B cell (primary cell): ENCODE measurements at regions not wholly inside any gene's neighbourhood (a gene's known extent, or its start where the extent isn't known, plus 50 kb on each side); places are given as distances from the start of the nearest gene placed in this dataset.

Source experiments
- ATAC-seq: fragments of 200-7000 bp; cut with Tn5 transposase; one replicate; pipeline ENCODE4 v1.10.0; 2021; ENCODE audit warnings: low read depth, mild to moderate bottlenecking, moderate number of reproducible peaks, moderate library complexity
- CTCF ChIA-PET: fragments of 350-600 bp; sonication (Branson Sonifier 250); formaldehyde crosslinking; loops from one replicate; lab custom pipeline; 2021; ENCODE audit warnings: antibody characterized with exemption, inconsistent platforms; lab: Charles Lee
- POLR2A ChIA-PET: fragments of 350-600 bp; sonication (Branson Sonifier 250); formaldehyde crosslinking; loops from one replicate; lab custom pipeline; 2021; ENCODE audit warnings: antibody characterized with exemption; lab: Charles Lee
- DNase-seq: peaks from one replicate; pipeline ENCODE4 v3.0.0; 2013
- H2AFZ ChIP-seq: 2 replicates; pipeline ENCODE4 v1.6.1; 2012; ENCODE audit warnings: mild to moderate bottlenecking, low read depth, low read length; ENCODE audit not compliant: insufficient read depth, poor library complexity, severe bottlenecking
- H3K27ac ChIP-seq, 2 donors: 1 replicate in 1 of 2; 2 replicates in 1 of 2; pipeline ENCODE4 v1.5.1; 2012 to 2013; ENCODE audit warnings: low read length in 2 of 2, mild to moderate bottlenecking in 2 of 2, moderate library complexity in 1 of 2
- H3K27me3 ChIP-seq, 4 experiments: fragments of 200-600 bp in 1 of 4; sonication (generic) in 1 of 4; replicated peaks in 1 of 4; 1 replicate in 2 of 4; 2 replicates in 2 of 4; pipeline versions ENCODE4 v1.6.1 to v1.7.0; 2013 to 2016; ENCODE audit warnings: low read length in 3 of 4, mild to moderate bottlenecking in 2 of 4, mixed read lengths in 1 of 4, moderate library complexity in 1 of 4; ENCODE audit not compliant: insufficient read depth in 4 of 4, control insufficient read depth in 3 of 4; ENCODE audit errors: control extremely low read depth in 1 of 4
- H3K36me3 ChIP-seq, 2 experiments: replicated peaks in 1 of 2; 1 replicate in 1 of 2; 2 replicates in 1 of 2; pipeline versions ENCODE4 v1.6.1 to v1.7.1; 2013; ENCODE audit warnings: low read length in 1 of 2; ENCODE audit not compliant: insufficient read depth in 2 of 2, control insufficient read depth in 1 of 2; ENCODE audit errors: control extremely low read depth in 1 of 2, extremely low read depth in 1 of 2
- H3K4me1 ChIP-seq, 2 donors: fragments of 200-600 bp in 1 of 2; sonication (generic) in 1 of 2; 1 replicate in 1 of 2; 2 replicates in 1 of 2; pipeline versions ENCODE4 v1.5.1 to v1.6.1; 2013 to 2017; ENCODE audit warnings: low read length in 2 of 2; ENCODE audit not compliant: control insufficient read depth in 2 of 2, insufficient read depth in 2 of 2
- H3K4me2 ChIP-seq: replicated peaks from 2 replicates; pipeline ENCODE3; 2012; ENCODE audit warnings: mild to moderate bottlenecking, low read depth, low read length; ENCODE audit not compliant: poor library complexity, severe bottlenecking
- H3K4me3 ChIP-seq, 5 experiments: fragments of 200-600 bp in 1 of 5; sonication (generic) in 1 of 5; 1 replicate in 3 of 5; 2 replicates in 2 of 5; pipeline versions ENCODE4 v1.5.1 to v1.7.0; 2011 to 2016; ENCODE audit warnings: low read length in 4 of 5, mild to moderate bottlenecking in 4 of 5, low read depth in 2 of 5, control low read depth in 1 of 5, moderate library complexity in 1 of 5; ENCODE audit not compliant: insufficient read depth in 1 of 5; ENCODE audit errors: control extremely low read depth in 1 of 5, extremely low read depth in 1 of 5
- H3K79me2 ChIP-seq: fragments of 200-600 bp; sonication (generic); one replicate; pipeline ENCODE4 v1.6.0; 2016; ENCODE audit warnings: low read length; ENCODE audit not compliant: control insufficient read depth, insufficient read depth
- H3K9ac ChIP-seq: fragments of 200-600 bp; sonication (generic); 2 replicates; pipeline ENCODE4 v1.6.1; 2017; ENCODE audit warnings: mild to moderate bottlenecking, low read length, moderate library complexity
- H3K9me3 ChIP-seq, 3 donors: one replicate each; pipeline versions ENCODE4 v1.6.1 to v1.7.1; 2013; ENCODE audit warnings: low read length in 2 of 3; ENCODE audit not compliant: control insufficient read depth in 2 of 3, insufficient read depth in 1 of 3; ENCODE audit errors: control extremely low read depth in 1 of 3
- H4K20me1 ChIP-seq: 2 replicates; pipeline ENCODE4 v1.6.0; 2012; ENCODE audit warnings: mild to moderate bottlenecking, low read length; ENCODE audit not compliant: insufficient read depth, control insufficient read depth, poor library complexity, severe bottlenecking
- H3K27ac Mint-ChIP-seq: one replicate; pipeline ENCODE4 v1.8.0; 2021; ENCODE audit warnings: mixed read lengths
- H3K27me3 Mint-ChIP-seq: one replicate; pipeline ENCODE4 v1.8.0; 2021; ENCODE audit warnings: mixed read lengths
- H3K4me1 Mint-ChIP-seq: one replicate; pipeline ENCODE4 v1.8.0; 2021; ENCODE audit warnings: mixed read lengths
- H3K4me3 Mint-ChIP-seq: one replicate; pipeline ENCODE4 v1.8.0; 2021; ENCODE audit warnings: mixed read lengths
- H3K9me3 Mint-ChIP-seq: one replicate; pipeline ENCODE4 v1.8.0; 2022; ENCODE audit warnings: mixed read lengths; ENCODE audit not compliant: insufficient read depth
- CTCF ChIP-seq: fragments of 200-600 bp; IDR thresholded peaks from one replicate; pipeline ENCODE4 v1.8.0; 2022; ENCODE audit warnings: antibody characterized with exemption, mild to moderate bottlenecking
- EZH2 ChIP-seq: IDR thresholded peaks from 2 replicates; pipeline ENCODE4 v1.6.1; 2012; ENCODE audit warnings: borderline replicate concordance, low read depth, mild to moderate bottlenecking, moderate library complexity, low read length; ENCODE audit not compliant: insufficient read depth, poor library complexity, severe bottlenecking
- WGBS: methylation state at CpG from one replicate; pipeline ENCODE4 v1.1.5; 2013; ENCODE audit warnings: missing lambda C conversion rate; ENCODE audit not compliant: insufficient coverage; 5-methylcytosine and 5-hydroxymethylcytosine counted together
- intact Hi-C: fragments of 100-400 bp; cut with micrococcal nuclease; formaldehyde crosslinking; loops from one replicate; pipeline ENCODE4 v1.10.0; 2022

- Histone ChIP-seq H3K79me2 (no peaks in the 10 kb centered on the region), H3K27me3 (peaks cover 0 to 4% (median 2%) of the 10 kb centered on the region in 4 experiments), H3K4me2 (no peak overlapping the region), H3K4me1 (no peaks in the 10 kb centered on the region), H2AFZ (no peak overlapping the region), H4K20me1 (no peaks in the 10 kb centered on the region), H3K9me3 (peaks cover 0 to 9% (median 3%) of the 10 kb centered on the region in 3 donors), H3K27ac (no peak overlapping the region), H3K4me3 (no peak overlapping the region), H3K9ac (no peak overlapping the region), H3K36me3 (no peaks in the 10 kb centered on the region)
- intact Hi-C loops = no loop called here
- ATAC-seq = no peak
- Mint-ChIP-seq H3K4me3 (no peak overlapping the region), H3K27me3 (peaks cover 37% of the 10 kb centered on the region), H3K4me1 (no peaks in the 10 kb centered on the region), H3K27ac (no peak overlapping the region), H3K9me3 (no peaks in the 10 kb centered on the region)
- ChIA-PET POLR2A (no interaction called here), CTCF (interaction anchor here (1.2 kb wide), 1 partner anchor 836 kb away, joined by 3 read pairs; no protein-coding TSS in a partner anchor)
- no peak for DNase-seq
- TF ChIP-seq CTCF (no peak), EZH2 (no peak)
- WGBS = 96% methylated on average over 2 of the region's 4 CpGs
Observed at GRCh38 chr3:70899816-70900215, 587.4 kb upstream of the MDFIC2 start.

DNA sequence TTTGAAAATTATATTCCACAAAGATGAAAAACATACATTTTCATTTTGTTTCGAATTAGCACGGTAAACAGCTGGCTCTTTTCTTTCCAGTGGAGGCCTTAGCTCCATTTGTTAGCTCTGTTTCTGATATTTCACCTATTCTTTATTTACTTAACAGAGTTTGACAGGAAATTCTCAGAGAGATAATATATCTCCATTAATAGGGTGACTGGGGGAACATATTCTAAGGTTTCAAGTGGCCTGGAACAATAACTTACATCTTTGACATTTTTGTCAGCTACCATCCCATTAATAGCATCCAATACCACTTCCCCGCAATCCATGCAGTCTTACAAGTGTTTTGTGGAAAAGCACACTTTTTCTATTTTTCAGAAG, 577.6 kb upstream of the MDFIC2 start:
- no peak overlapping the region for H3K27ac ChIP-seq
- H3K4me3 ChIP-seq = no peak overlapping the region
- no peaks in the 10 kb centered on the region for H3K79me2 ChIP-seq
- no CpG with 5 or more reads among the region's 3 CpGs for WGBS
- ChIA-PET CTCF (no interaction called here), POLR2A (no interaction called here)
- DNase-seq (no peak), ATAC-seq (no peak)
- H3K27me3 Mint-ChIP-seq = no peaks in the 10 kb centered on the region
- no peak for TF ChIP-seq EZH2
- TF ChIP-seq CTCF = no peak
- H3K4me1 Mint-ChIP-seq = no peaks in the 10 kb centered on the region
- H3K27me3 ChIP-seq = no peaks in the 10 kb centered on the region
- H3K36me3 ChIP-seq = no peaks in the 10 kb centered on the region
- no peak overlapping the region for H3K27ac Mint-ChIP-seq
- H3K4me1 ChIP-seq = no peaks in the 10 kb centered on the region
- no peak overlapping the region for H2AFZ ChIP-seq
- no peak overlapping the region for H3K4me3 Mint-ChIP-seq
- intact Hi-C loops = no loop called here
- no peaks in the 10 kb centered on the region for H3K9me3 Mint-ChIP-seq
- no peak overlapping the region for H3K4me2 ChIP-seq
- no peaks in the 10 kb centered on the region for H4K20me1 ChIP-seq
- H3K9ac ChIP-seq = no peak overlapping the region
- no peaks in the 10 kb centered on the region for H3K9me3 ChIP-seq
